H9 (cell line): ENCODE measurements at regions not wholly inside any gene's neighbourhood (a gene's known extent, or its start where the extent isn't known, plus 50 kb on each side); places are given as distances from the start of the nearest gene placed in this dataset.

Source experiments
- DNase-seq: peaks from one replicate; pipeline ENCODE4 v3.0.0-alpha.2; 2017
- H2AFZ ChIP-seq: one replicate; pipeline ENCODE4 v1.6.1; 2013; ENCODE audit warnings: mild to moderate bottlenecking, low read length, control low read depth, moderate library complexity
- H2AK5ac ChIP-seq: 2 replicates; pipeline ENCODE4 v1.6.1; 2013; ENCODE audit warnings: low read length, control low read depth, mixed read lengths; ENCODE audit not compliant: insufficient read length
- H2BK120ac ChIP-seq: one replicate; pipeline ENCODE4 v1.6.1; 2013; ENCODE audit warnings: low read depth, mild to moderate bottlenecking, low read length, control low read depth, inconsistent platforms; ENCODE audit not compliant: poor library complexity, severe bottlenecking
- H2BK12ac ChIP-seq: 2 replicates; pipeline ENCODE4 v1.6.1; 2013; ENCODE audit warnings: low read length, control low read depth, mixed read lengths, low read depth; ENCODE audit not compliant: insufficient read length
- H2BK15ac ChIP-seq: 2 replicates; pipeline ENCODE4 v1.6.1; 2013; ENCODE audit warnings: low read depth, low read length, control low read depth
- H2BK20ac ChIP-seq: one replicate; pipeline ENCODE4 v1.6.1; 2013; ENCODE audit warnings: low read depth, mild to moderate bottlenecking, low read length, control low read depth, inconsistent platforms; ENCODE audit not compliant: poor library complexity, severe bottlenecking
- H2BK5ac ChIP-seq: 2 replicates; pipeline ENCODE4 v1.6.1; 2013; ENCODE audit warnings: low read length, control low read depth, mixed read lengths; ENCODE audit not compliant: insufficient read length
- H3K14ac ChIP-seq: 2 replicates; pipeline ENCODE4 v1.6.1; 2013; ENCODE audit warnings: low read length, control low read depth; ENCODE audit not compliant: insufficient read depth
- H3K18ac ChIP-seq: 2 replicates; pipeline ENCODE4 v1.6.1; 2013; ENCODE audit warnings: low read depth, mild to moderate bottlenecking, mixed read lengths, low read length, control low read depth; ENCODE audit not compliant: insufficient read length
- H3K23ac ChIP-seq: 2 replicates; pipeline ENCODE4 v1.6.1; 2013; ENCODE audit warnings: low read length, control low read depth, mixed read lengths, low read depth; ENCODE audit not compliant: insufficient read length
- H3K23me2 ChIP-seq: 2 replicates; pipeline ENCODE4 v1.6.1; 2013; ENCODE audit warnings: low read depth, mild to moderate bottlenecking, mixed read lengths, low read length, control low read depth; ENCODE audit not compliant: insufficient read length, poor library complexity, severe bottlenecking
- H3K27ac ChIP-seq: 2 replicates; pipeline ENCODE4 v1.5.1; 2013; ENCODE audit warnings: low read length, control low read depth, mixed read lengths, low read depth; ENCODE audit not compliant: insufficient read length
- H3K27me3 ChIP-seq: 2 replicates; pipeline ENCODE4 v1.6.1; 2013; ENCODE audit warnings: low read length, control low read depth, inconsistent platforms; ENCODE audit not compliant: insufficient read depth
- H3K4ac ChIP-seq: 2 replicates; pipeline ENCODE4 v1.6.1; 2013; ENCODE audit warnings: low read depth, mild to moderate bottlenecking, control low read depth, inconsistent platforms, low read length, moderate library complexity
- H3K4me1 ChIP-seq: 2 replicates; pipeline ENCODE4 v1.6.1; 2013; ENCODE audit warnings: low read length, control low read depth, inconsistent platforms; ENCODE audit not compliant: insufficient read depth
- H3K4me2 ChIP-seq: 2 replicates; pipeline ENCODE4 v1.6.1; 2013; ENCODE audit warnings: low read length, control low read depth, mixed read lengths; ENCODE audit not compliant: insufficient read length, insufficient read depth
- H3K56ac ChIP-seq: 2 replicates; pipeline ENCODE4 v1.6.1; 2013; ENCODE audit warnings: low read depth, mild to moderate bottlenecking, mixed read lengths, low read length, control low read depth; ENCODE audit not compliant: insufficient read length
- H3K79me1 ChIP-seq: 2 replicates; pipeline ENCODE4 v1.6.1; 2013; ENCODE audit warnings: low read depth, mild to moderate bottlenecking, moderate library complexity, low read length, control low read depth, inconsistent platforms; ENCODE audit not compliant: insufficient read depth, poor library complexity, severe bottlenecking
- H3K79me2 ChIP-seq: 2 replicates; pipeline ENCODE4 v1.6.1; 2013; ENCODE audit warnings: low read length, control low read depth, inconsistent platforms; ENCODE audit not compliant: insufficient read depth
- H3K9ac ChIP-seq: 2 replicates; pipeline ENCODE4 v1.6.1; 2013; ENCODE audit warnings: low read length, control low read depth, mixed read lengths; ENCODE audit not compliant: insufficient read length; ENCODE audit errors: extremely low read depth
- H3K9me3 ChIP-seq: one replicate; pipeline ENCODE4 v1.6.1; 2013; ENCODE audit warnings: low read depth, low read length, inconsistent platforms; ENCODE audit not compliant: control insufficient read depth
- H3T11ph ChIP-seq: one replicate; pipeline ENCODE4 v1.6.1; 2013; ENCODE audit warnings: mild to moderate bottlenecking, low read length, control low read depth, inconsistent platforms
- H4K20me1 ChIP-seq: one replicate; pipeline ENCODE4 v1.6.1; 2013; ENCODE audit not compliant: control insufficient read depth, insufficient read length, insufficient read depth
- H4K5ac ChIP-seq: 2 replicates; pipeline ENCODE4 v1.6.1; 2013; ENCODE audit warnings: low read depth, mild to moderate bottlenecking, mixed read lengths, low read length, control low read depth; ENCODE audit not compliant: insufficient read length
- H4K8ac ChIP-seq: replicated peaks from 2 replicates; pipeline ENCODE4 v1.6.1; 2013; ENCODE audit warnings: low read length, control low read depth, mixed read lengths, low read depth; ENCODE audit not compliant: insufficient read length
- H4K91ac ChIP-seq: 2 replicates; pipeline ENCODE4 v1.6.1; 2013; ENCODE audit warnings: low read depth, mild to moderate bottlenecking, moderate library complexity, mixed read lengths, low read length, control low read depth; ENCODE audit not compliant: insufficient read length
- H3K27ac Mint-ChIP-seq, 3 experiments: 2 replicates in 2 of 3; 3 replicates in 1 of 3; pipeline ENCODE4 v1.8.0; 2020 to 2021; ENCODE audit warnings: mixed read lengths in 3 of 3, mild to moderate bottlenecking in 1 of 3, moderate library complexity in 1 of 3
- H3K27me3 Mint-ChIP-seq: 2 replicates; pipeline ENCODE4 v1.8.0; 2021; ENCODE audit warnings: low read depth, mild to moderate bottlenecking, moderate library complexity, mixed read lengths
- H3K36me3 Mint-ChIP-seq, 3 experiments: 2 replicates in 2 of 3; 3 replicates in 1 of 3; pipeline ENCODE4 v1.8.0; 2020 to 2021; ENCODE audit warnings: low read depth in 3 of 3, mixed read lengths in 3 of 3; ENCODE audit not compliant: insufficient read depth in 1 of 3
- H3K4me1 Mint-ChIP-seq, 2 experiments: 2 replicates each; pipeline ENCODE4 v1.8.0; 2020; ENCODE audit warnings: mixed read lengths in 2 of 2
- H3K4me3 Mint-ChIP-seq, 2 experiments: 2 replicates in 1 of 2; 3 replicates in 1 of 2; pipeline ENCODE4 v1.8.0; 2020 to 2021; ENCODE audit warnings: mild to moderate bottlenecking in 2 of 2, mixed read lengths in 2 of 2, moderate library complexity in 1 of 2
- H3K9me3 Mint-ChIP-seq, 2 experiments: 2 replicates in 1 of 2; 3 replicates in 1 of 2; pipeline ENCODE4 v1.8.0; 2020; ENCODE audit warnings: mild to moderate bottlenecking in 2 of 2, mixed read lengths in 2 of 2, moderate library complexity in 1 of 2
- CTCF ChIP-seq: fragments of 200-600 bp; sonication (generic); conservative IDR thresholded peaks from 3 replicates; pipeline ENCODE4 v1.8.0; 2021; ENCODE audit warnings: antibody characterized with exemption, mild to moderate bottlenecking
- WGBS: extraction: QIAGEN DNeasy Blood & Tissue Kit; methylation state at CpG from one replicate; pipeline ENCODE4 v1.1.7; 2013; ENCODE audit warnings: missing lambda C conversion rate, low lambda C conversion rate, mixed read lengths; ENCODE audit not compliant: insufficient read length; ENCODE audit errors: extremely low coverage; 5-methylcytosine and 5-hydroxymethylcytosine counted together

- no peak overlapping the region for H2BK15ac ChIP-seq
- Mint-ChIP-seq H3K4me1 (peaks cover 24 to 54% of the 10 kb centered on the region in 2 experiments), H3K9me3 (peaks cover 6 to 9% of the 10 kb centered on the region in 2 experiments), H3K27ac (no peak overlapping the region; a peak in 1 of 7 replicates), H3K4me3 (no peak overlapping the region), H3K27me3 (peaks cover 7% of the 10 kb centered on the region), H3K36me3 (peaks cover 0 to 6% (median 2%) of the 10 kb centered on the region in 3 experiments; a peak in 5 of 7 replicates)
- no peak overlapping the region for H2BK12ac ChIP-seq
- no peak overlapping the region for H2AFZ ChIP-seq
- no peak overlapping the region for H2AK5ac ChIP-seq
- no peak overlapping the region for H2BK5ac ChIP-seq
- no peaks in the 10 kb centered on the region for H3K23me2 ChIP-seq
- no peaks in the 10 kb centered on the region for H3K79me2 ChIP-seq
- H2BK20ac ChIP-seq = no peak overlapping the region
- H3K79me1 ChIP-seq = no peaks in the 10 kb centered on the region
- no peak overlapping the region for H3K4ac ChIP-seq
- H3K9ac ChIP-seq = no peak overlapping the region
- TF ChIP-seq CTCF = no peak
- H3K23ac ChIP-seq = no peak overlapping the region
- no peaks in the 10 kb centered on the region for H3K27me3 ChIP-seq
- H3K18ac ChIP-seq = no peak overlapping the region
- no peaks in the 10 kb centered on the region for H3K9me3 ChIP-seq
- H3K4me1 ChIP-seq = peaks cover 10% of the 10 kb centered on the region; the same call in 1 of the 2 replicates
- WGBS = no CpG with 5 or more reads among the region's 5 CpGs
- no peak overlapping the region for H3K14ac ChIP-seq
- H4K20me1 ChIP-seq = no peaks in the 10 kb centered on the region
- H3K27ac ChIP-seq = no peak overlapping the region
- no peak overlapping the region for H4K8ac ChIP-seq
- H3K4me2 ChIP-seq = no peak overlapping the region
- H4K91ac ChIP-seq = no peak overlapping the region
- no peak overlapping the region for H4K5ac ChIP-seq
- H3T11ph ChIP-seq = no peak overlapping the region
- H2BK120ac ChIP-seq = no peak overlapping the region
- DNase-seq = peak; percentile 3
- no peak overlapping the region for H3K56ac ChIP-seq
These were observed 94.3 kb upstream of the LDB2 start for GRCh38 chr4:16992566-16993225.
